Epithelial cell of proximal tubule (primary cell): ENCODE measurements at regions not wholly inside any gene's neighbourhood (a gene's known extent, or its start where the extent isn't known, plus 50 kb on each side); places are given as distances from the start of the nearest gene placed in this dataset.
"Not testable (repeated sequence)": the region's sequence is repeated elsewhere in the genome, so short reads cannot be mapped to it uniquely, and the experiment has no call there.

Experiments used
- DNase-seq: peaks from one replicate; pipeline ENCODE4 v3.0.0-alpha.2; 2011; ENCODE audit warnings: low read depth
- H3K4me3 ChIP-seq: 2 replicates; pipeline ENCODE4 v1.5.1; 2011; ENCODE audit warnings: low read depth, mild to moderate bottlenecking, low read length
- TF ChIP-seq, protein P1 (sequence below): conservative IDR thresholded peaks from 2 replicates; pipeline ENCODE4 v1.5.1; 2012; ENCODE audit warnings: low read depth, mild to moderate bottlenecking, low read length

DNA sequence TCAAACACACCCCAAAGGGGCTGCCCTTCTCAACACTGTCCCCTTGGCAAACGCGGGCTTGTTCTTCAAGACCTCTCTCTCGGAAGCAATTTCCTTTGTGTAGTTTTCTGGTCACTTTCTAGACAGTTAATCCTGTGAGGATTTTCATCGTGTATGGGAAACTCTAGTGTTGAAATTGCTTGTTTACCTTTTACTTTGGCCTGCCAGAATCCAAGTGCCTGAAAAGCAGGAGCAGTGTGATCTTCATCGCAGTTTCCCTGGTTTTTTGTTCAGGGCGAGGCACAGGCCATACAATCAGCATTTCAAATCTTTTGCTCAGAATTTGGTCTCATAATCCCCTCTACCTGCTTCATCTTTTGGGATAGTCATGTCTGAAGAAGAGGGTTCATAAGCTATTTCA, 115.7 kb upstream of the C9orf72 start:
- TF ChIP-seq, protein P1, sequence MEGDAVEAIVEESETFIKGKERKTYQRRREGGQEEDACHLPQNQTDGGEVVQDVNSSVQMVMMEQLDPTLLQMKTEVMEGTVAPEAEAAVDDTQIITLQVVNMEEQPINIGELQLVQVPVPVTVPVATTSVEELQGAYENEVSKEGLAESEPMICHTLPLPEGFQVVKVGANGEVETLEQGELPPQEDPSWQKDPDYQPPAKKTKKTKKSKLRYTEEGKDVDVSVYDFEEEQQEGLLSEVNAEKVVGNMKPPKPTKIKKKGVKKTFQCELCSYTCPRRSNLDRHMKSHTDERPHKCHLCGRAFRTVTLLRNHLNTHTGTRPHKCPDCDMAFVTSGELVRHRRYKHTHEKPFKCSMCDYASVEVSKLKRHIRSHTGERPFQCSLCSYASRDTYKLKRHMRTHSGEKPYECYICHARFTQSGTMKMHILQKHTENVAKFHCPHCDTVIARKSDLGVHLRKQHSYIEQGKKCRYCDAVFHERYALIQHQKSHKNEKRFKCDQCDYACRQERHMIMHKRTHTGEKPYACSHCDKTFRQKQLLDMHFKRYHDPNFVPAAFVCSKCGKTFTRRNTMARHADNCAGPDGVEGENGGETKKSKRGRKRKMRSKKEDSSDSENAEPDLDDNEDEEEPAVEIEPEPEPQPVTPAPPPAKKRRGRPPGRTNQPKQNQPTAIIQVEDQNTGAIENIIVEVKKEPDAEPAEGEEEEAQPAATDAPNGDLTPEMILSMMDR = no peak
- DNase-seq = no peak
- H3K4me3 ChIP-seq = no peak overlapping the region

DNA sequence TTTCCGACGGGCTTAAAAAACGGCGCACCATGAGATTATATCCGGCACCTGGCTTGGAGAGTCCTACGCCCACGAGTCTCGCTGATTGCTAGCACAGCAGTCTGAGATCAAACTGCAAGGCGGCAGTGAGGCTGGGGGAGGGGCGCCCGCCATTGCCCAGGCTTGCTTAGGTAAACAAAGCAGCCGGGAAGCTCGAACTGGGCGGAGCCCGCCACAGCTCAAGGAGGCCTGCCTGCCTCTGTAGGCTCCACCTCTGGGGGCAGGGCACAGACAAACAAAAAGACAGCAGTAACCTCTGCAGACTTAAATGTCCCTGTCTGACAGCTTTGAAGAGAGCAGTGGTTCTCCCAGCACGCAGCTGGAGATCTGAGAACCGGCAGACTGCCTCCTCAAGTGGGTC, 117.5 kb upstream of the C9orf72 start:
- DNase-seq, H3K4me3 ChIP-seq: not testable (repeated sequence)

- TF ChIP-seq, protein P1 = no peak
- no peak overlapping the region for H3K4me3 ChIP-seq
- no peak for DNase-seq
Measured at GRCh38 chr9:27699621-27700020, 126.3 kb upstream of the C9orf72 start.

- H3K4me3 ChIP-seq = no peak overlapping the region
- no peak for DNase-seq
- TF ChIP-seq, protein P1 = no peak
Measured at GRCh38 chr9:27701016-27701415, 127.7 kb upstream of the C9orf72 start.

- no peak for DNase-seq
- no peak overlapping the region for H3K4me3 ChIP-seq
- TF ChIP-seq, protein P1 = no peak
Measured at GRCh38 chr9:27701587-27701986, 128.3 kb upstream of the C9orf72 start.

GRCh38 chr9:27703216-27703980, 130.1 kb upstream of the C9orf72 start:
- no peak overlapping the region for H3K4me3 ChIP-seq
- TF ChIP-seq, protein P1 = no peak
- DNase-seq = no peak

GRCh38 chr9:27711241-27711640, 138.0 kb upstream of the C9orf72 start:
- no peak for DNase-seq
- TF ChIP-seq, protein P1 = no peak
- no peak overlapping the region for H3K4me3 ChIP-seq
